Vagina (tissue), 2 donors: ENCODE measurements at regions not wholly inside any gene's neighbourhood (a gene's known extent, or its start where the extent isn't known, plus 50 kb on each side); places are given as distances from the start of the nearest gene placed in this dataset.

Experiments
- CTCF ChIP-seq, 3 experiments: fragments of 450-650 bp in 2 of 3; fragments of 200-600 bp in 1 of 3; sonication (generic) in 1 of 3; IDR thresholded peaks; one replicate each; pipeline ENCODE4 v1.5.1; 2017 to 2019; ENCODE audit warnings: antibody characterized with exemption in 3 of 3, mild to moderate bottlenecking in 2 of 3, moderate library complexity in 2 of 3
- POLR2A ChIP-seq, 2 donors: fragments of 450-650 bp; IDR thresholded peaks; one replicate each; pipeline ENCODE4 v1.6.1; 2017; ENCODE audit warnings: antibody characterized with exemption in 2 of 2, mild to moderate bottlenecking in 2 of 2, moderate library complexity in 2 of 2

GRCh38 chr5:2352101-2352861 is 399.2 kb downstream of the IRX2 start:
- TF ChIP-seq CTCF (IDR thresholded peaks at IDR 0.05) = no peak
- TF ChIP-seq POLR2A (IDR thresholded peaks at IDR 0.05) = no peak
